Tibial nerve (tissue), 4 donors: ENCODE measurements at regions not wholly inside any gene's neighbourhood (a gene's known extent, or its start where the extent isn't known, plus 50 kb on each side); places are given as distances from the start of the nearest gene placed in this dataset.

ENCODE experiments used
- EP300 ChIP-seq, 2 donors: sonication (generic); formaldehyde crosslinking; IDR thresholded peaks; one replicate each; pipeline ENCODE4 v1.6.1; 2017; ENCODE audit warnings: antibody characterized with exemption in 2 of 2, mild to moderate bottlenecking in 1 of 2
- POLR2A ChIP-seq, 2 donors: fragments of 450-650 bp; IDR thresholded peaks; one replicate each; pipeline ENCODE4 v1.6.1; 2017; ENCODE audit warnings: antibody characterized with exemption in 2 of 2, mild to moderate bottlenecking in 2 of 2, moderate library complexity in 2 of 2
- TF ChIP-seq, protein P1 (sequence below), 5 experiments: fragments of 200-600 bp in 3 of 5; fragments of 450-650 bp in 2 of 5; sonication (generic) in 3 of 5; IDR thresholded peaks; one replicate each; pipeline ENCODE4 v1.5.1; 2016 to 2019; ENCODE audit warnings: antibody characterized with exemption in 5 of 5, mild to moderate bottlenecking in 3 of 5, moderate library complexity in 2 of 5

DNA sequence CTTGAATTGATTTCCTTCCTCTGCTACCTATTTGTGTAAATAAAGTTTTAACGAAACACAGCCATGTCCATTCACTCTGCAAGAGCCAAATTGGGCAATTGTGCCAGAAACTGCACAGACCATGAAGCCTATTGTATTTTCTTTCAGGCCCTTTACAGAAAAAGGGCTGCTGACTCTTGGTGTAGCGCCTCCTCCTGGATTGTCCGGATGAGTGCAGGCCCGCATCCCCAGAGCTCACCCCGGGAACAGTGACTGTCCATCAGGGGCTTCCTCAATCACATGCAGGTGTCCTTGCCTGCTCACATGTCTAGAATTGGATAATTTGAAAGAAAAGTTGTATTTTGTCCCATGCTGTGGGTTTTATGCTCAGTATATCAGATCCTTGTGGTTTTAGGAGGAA lies 1282.2 kb downstream of the AACS start:
- TF ChIP-seq, protein P1, sequence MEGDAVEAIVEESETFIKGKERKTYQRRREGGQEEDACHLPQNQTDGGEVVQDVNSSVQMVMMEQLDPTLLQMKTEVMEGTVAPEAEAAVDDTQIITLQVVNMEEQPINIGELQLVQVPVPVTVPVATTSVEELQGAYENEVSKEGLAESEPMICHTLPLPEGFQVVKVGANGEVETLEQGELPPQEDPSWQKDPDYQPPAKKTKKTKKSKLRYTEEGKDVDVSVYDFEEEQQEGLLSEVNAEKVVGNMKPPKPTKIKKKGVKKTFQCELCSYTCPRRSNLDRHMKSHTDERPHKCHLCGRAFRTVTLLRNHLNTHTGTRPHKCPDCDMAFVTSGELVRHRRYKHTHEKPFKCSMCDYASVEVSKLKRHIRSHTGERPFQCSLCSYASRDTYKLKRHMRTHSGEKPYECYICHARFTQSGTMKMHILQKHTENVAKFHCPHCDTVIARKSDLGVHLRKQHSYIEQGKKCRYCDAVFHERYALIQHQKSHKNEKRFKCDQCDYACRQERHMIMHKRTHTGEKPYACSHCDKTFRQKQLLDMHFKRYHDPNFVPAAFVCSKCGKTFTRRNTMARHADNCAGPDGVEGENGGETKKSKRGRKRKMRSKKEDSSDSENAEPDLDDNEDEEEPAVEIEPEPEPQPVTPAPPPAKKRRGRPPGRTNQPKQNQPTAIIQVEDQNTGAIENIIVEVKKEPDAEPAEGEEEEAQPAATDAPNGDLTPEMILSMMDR (IDR thresholded peaks at IDR 0.05): no peak
- TF ChIP-seq POLR2A (IDR thresholded peaks at IDR 0.05) (no peak), EP300 (IDR thresholded peaks at IDR 0.05) (no peak)
